Effector memory CD4-positive, alpha-beta T cell (primary cell): ENCODE measurements at regions not wholly inside any gene's neighbourhood (a gene's known extent, or its start where the extent isn't known, plus 50 kb on each side); places are given as distances from the start of the nearest gene placed in this dataset.

Experiments
- DNase-seq, 3 donors: peaks; one replicate each; pipeline ENCODE4 v3.0.0-alpha.2; 2020
- H3K27ac ChIP-seq: 2 replicates; pipeline ENCODE4 v1.7.0; 2013; ENCODE audit warnings: mild to moderate bottlenecking, low read length, moderate library complexity; ENCODE audit not compliant: insufficient read depth, poor library complexity, severe bottlenecking
- H3K27me3 ChIP-seq: replicated peaks from 2 replicates; pipeline ENCODE4 v1.7.0; 2013; ENCODE audit warnings: mild to moderate bottlenecking, low read length; ENCODE audit not compliant: insufficient read depth, control insufficient read depth, poor library complexity, severe bottlenecking
- H3K36me3 ChIP-seq: 2 replicates; pipeline ENCODE4 v1.7.0; 2013; ENCODE audit warnings: mild to moderate bottlenecking, low read length, moderate library complexity; ENCODE audit not compliant: control insufficient read depth, insufficient read depth
- H3K4me1 ChIP-seq: 2 replicates; pipeline ENCODE4 v1.7.0; 2013; ENCODE audit warnings: low read length, mild to moderate bottlenecking; ENCODE audit not compliant: control insufficient read depth, insufficient read depth, poor library complexity, severe bottlenecking
- H3K4me3 ChIP-seq: 2 replicates; pipeline ENCODE4 v1.7.0; 2013; ENCODE audit warnings: low read length, low read depth, mild to moderate bottlenecking; ENCODE audit not compliant: insufficient read depth, poor library complexity, severe bottlenecking
- H3K9me3 ChIP-seq: 2 replicates; pipeline ENCODE4 v1.7.0; 2013; ENCODE audit warnings: mild to moderate bottlenecking, low read length, moderate library complexity; ENCODE audit not compliant: control insufficient read depth

- Histone ChIP-seq H3K9me3 (no peaks in the 10 kb centered on the region), H3K4me3 (no peak overlapping the region), H3K27me3 (no peaks in the 10 kb centered on the region), H3K27ac (no peak overlapping the region), H3K36me3 (no peaks in the 10 kb centered on the region), H3K4me1 (no peaks in the 10 kb centered on the region)
- no peak for DNase-seq
These were observed 218.6 kb upstream of the PMEPA1 start for GRCh38 chr20:57928181-57928967.

- no peak for DNase-seq
- no peak overlapping the region for H3K4me3 ChIP-seq
- no peaks in the 10 kb centered on the region for H3K36me3 ChIP-seq
- no peaks in the 10 kb centered on the region for H3K27me3 ChIP-seq
- H3K9me3 ChIP-seq, result no peaks in the 10 kb centered on the region
- H3K27ac ChIP-seq, result no peak overlapping the region
- H3K4me1 ChIP-seq, result no peaks in the 10 kb centered on the region
These were observed 217.6 kb upstream of the PMEPA1 start for GRCh38 chr20:57927376-57927775.

- H3K27ac ChIP-seq, result no peak overlapping the region
- no peak for DNase-seq
- no peaks in the 10 kb centered on the region for H3K27me3 ChIP-seq
These were observed 212.9 kb upstream of the PMEPA1 start for GRCh38 chr20:57922706-57923105.

DNA sequence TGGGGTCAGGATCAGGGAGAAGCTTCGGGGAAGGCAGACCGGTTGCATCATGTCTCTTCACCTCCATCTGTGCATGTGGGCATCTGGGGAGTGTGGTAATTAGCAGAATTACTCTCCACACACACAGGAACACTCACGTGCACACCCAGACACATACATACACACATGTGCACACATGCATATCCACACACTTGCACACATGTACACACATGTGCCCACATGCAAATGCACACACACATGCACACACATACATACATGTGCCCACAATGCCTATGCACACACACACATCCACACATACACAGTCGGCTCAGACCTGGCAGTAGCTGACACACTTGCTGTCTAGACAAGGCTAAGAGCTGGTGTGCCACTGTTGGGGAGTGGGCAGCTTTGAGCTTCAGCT, 212.3 kb upstream of the PMEPA1 start:
- DNase-seq, result no peak
- Histone ChIP-seq H3K4me3 (no peak overlapping the region), H3K27me3 (no peaks in the 10 kb centered on the region), H3K4me1 (no peaks in the 10 kb centered on the region), H3K27ac (no peak overlapping the region), H3K36me3 (no peaks in the 10 kb centered on the region), H3K9me3 (no peaks in the 10 kb centered on the region)

More at GRCh38 chr20:57922706-57923105, 212.9 kb upstream of the PMEPA1 start:
- H3K4me1 ChIP-seq, result no peaks in the 10 kb centered on the region
- H3K9me3 ChIP-seq, result no peaks in the 10 kb centered on the region
- no peak overlapping the region for H3K4me3 ChIP-seq
- H3K36me3 ChIP-seq, result no peaks in the 10 kb centered on the region

GRCh38 chr20:57921676-57922075, 211.9 kb upstream of the PMEPA1 start:
- H3K4me1 ChIP-seq, result no peaks in the 10 kb centered on the region
- no peaks in the 10 kb centered on the region for H3K9me3 ChIP-seq
- no peak overlapping the region for H3K4me3 ChIP-seq
- no peaks in the 10 kb centered on the region for H3K27me3 ChIP-seq
- DNase-seq, result no peak
- H3K27ac ChIP-seq, result no peak overlapping the region
- H3K36me3 ChIP-seq, result no peaks in the 10 kb centered on the region

- no peak overlapping the region for H3K4me3 ChIP-seq
- H3K4me1 ChIP-seq, result no peaks in the 10 kb centered on the region
- H3K27ac ChIP-seq, result no peak overlapping the region
- no peaks in the 10 kb centered on the region for H3K9me3 ChIP-seq
- H3K36me3 ChIP-seq, result no peaks in the 10 kb centered on the region
- no peaks in the 10 kb centered on the region for H3K27me3 ChIP-seq
- DNase-seq, result no peak
These were observed 211.2 kb upstream of the PMEPA1 start for GRCh38 chr20:57920971-57921370.

GRCh38 chr20:57919049-57919448, 209.2 kb upstream of the PMEPA1 start:
- Histone ChIP-seq H3K4me3 (no peak overlapping the region), H3K36me3 (no peaks in the 10 kb centered on the region), H3K9me3 (no peaks in the 10 kb centered on the region), H3K27me3 (no peaks in the 10 kb centered on the region), H3K4me1 (no peaks in the 10 kb centered on the region), H3K27ac (no peak overlapping the region)
- no peak for DNase-seq

- no peak overlapping the region for H3K27ac ChIP-seq
- DNase-seq, result no peak
- H3K27me3 ChIP-seq, result no peaks in the 10 kb centered on the region
These were observed 208.7 kb upstream of the PMEPA1 start for GRCh38 chr20:57918551-57918950.

GRCh38 chr20:57914205-57914604, 204.4 kb upstream of the PMEPA1 start:
- no peak for DNase-seq
- Histone ChIP-seq H3K27ac (no peak overlapping the region), H3K9me3 (no peaks in the 10 kb centered on the region), H3K4me1 (no peaks in the 10 kb centered on the region), H3K36me3 (no peaks in the 10 kb centered on the region), H3K4me3 (no peak overlapping the region), H3K27me3 (no peaks in the 10 kb centered on the region)

More at GRCh38 chr20:57918551-57918950, 208.7 kb upstream of the PMEPA1 start:
- Histone ChIP-seq H3K4me1 (no peaks in the 10 kb centered on the region), H3K36me3 (no peaks in the 10 kb centered on the region), H3K9me3 (no peaks in the 10 kb centered on the region), H3K4me3 (no peak overlapping the region)

- Histone ChIP-seq H3K27me3 (no peaks in the 10 kb centered on the region), H3K4me1 (no peaks in the 10 kb centered on the region), H3K4me3 (no peak overlapping the region), H3K36me3 (no peaks in the 10 kb centered on the region), H3K27ac (no peak overlapping the region), H3K9me3 (no peaks in the 10 kb centered on the region)
- no peak for DNase-seq
These were observed 203.5 kb upstream of the PMEPA1 start for GRCh38 chr20:57913156-57913930.
